Stimulated activated naive CD8-positive, alpha-beta T cell treated with anti-CD3 and anti-CD28 coated beads, Interleukin-15, Interleukin-2, amounts not matched to agents 100 U/mL and 50 U/mL, for 24 hours (primary cell): ENCODE measurements at regions not wholly inside any gene's neighbourhood (a gene's known extent, or its start where the extent isn't known, plus 50 kb on each side); places are given as distances from the start of the nearest gene placed in this dataset.
"Not testable (repeated sequence)": the region's sequence is repeated elsewhere in the genome, so short reads cannot be mapped to it uniquely, and the experiment has no call there.

Experiments
- ATAC-seq: fragments of 150-1000 bp; cut with Tn5 transposase; one replicate; pipeline ENCODE4 v1.10.0; 2021
- DNase-seq: peaks from one replicate; pipeline ENCODE4 v3.0.0; 2021

- ATAC-seq (no peak), DNase-seq (no peak)
Measured at GRCh38 chr3:6018456-6018855, 830.9 kb downstream of the EDEM1 start.

GRCh38 chr3:6022621-6023020 is 835.1 kb downstream of the EDEM1 start:
- ATAC-seq (no peak), DNase-seq (no peak)

GRCh38 chr3:6025032-6025431 is 835.9 kb upstream of the GRM7 start:
- ATAC-seq (no peak), DNase-seq (no peak)

- ATAC-seq, DNase-seq: not testable (repeated sequence)
Measured at GRCh38 chr3:6030648-6031047, 830.3 kb upstream of the GRM7 start.

- ATAC-seq: no peak
- DNase-seq: no peak
Measured at GRCh38 chr3:6035626-6036025, 825.3 kb upstream of the GRM7 start.

GRCh38 chr3:6039971-6040370 is 820.9 kb upstream of the GRM7 start:
- DNase-seq (no peak), ATAC-seq (no peak)

- ATAC-seq: no peak
- no peak for DNase-seq
Measured at GRCh38 chr3:6041894-6042293, 819.0 kb upstream of the GRM7 start.

GRCh38 chr3:6047016-6047415 is 813.9 kb upstream of the GRM7 start:
- no peak for DNase-seq
- no peak for ATAC-seq

GRCh38 chr3:6060251-6060650 is 800.7 kb upstream of the GRM7 start:
- no peak for ATAC-seq

GRCh38 chr3:6062261-6063187 is 798.4 kb upstream of the GRM7 start:
- DNase-seq: no peak

More at GRCh38 chr3:6060251-6060650, 800.7 kb upstream of the GRM7 start:
- no peak for DNase-seq

GRCh38 chr3:6066397-6066796 is 794.5 kb upstream of the GRM7 start:
- DNase-seq (no peak), ATAC-seq (no peak)

More at GRCh38 chr3:6062261-6063187, 798.4 kb upstream of the GRM7 start:
- no peak for ATAC-seq

GRCh38 chr3:6066868-6067578 is 793.9 kb upstream of the GRM7 start:
- DNase-seq, ATAC-seq: not testable (repeated sequence)

GRCh38 chr3:6074952-6075351 is 786.0 kb upstream of the GRM7 start:
- ATAC-seq (no peak), DNase-seq (no peak)

GRCh38 chr3:6078436-6078835 is 782.5 kb upstream of the GRM7 start:
- DNase-seq: no peak
- ATAC-seq: no peak

GRCh38 chr3:6079011-6079410 is 781.9 kb upstream of the GRM7 start:
- ATAC-seq (no peak), DNase-seq (no peak)

GRCh38 chr3:6079561-6080179 is 781.2 kb upstream of the GRM7 start:
- no peak for ATAC-seq
- no peak for DNase-seq

GRCh38 chr3:6088433-6088832 is 772.5 kb upstream of the GRM7 start:
- ATAC-seq: no peak
- no peak for DNase-seq

GRCh38 chr3:6089780-6090179 is 771.1 kb upstream of the GRM7 start:
- DNase-seq (no peak), ATAC-seq (no peak)

GRCh38 chr3:6091262-6091661 is 769.7 kb upstream of the GRM7 start:
- ATAC-seq (no peak), DNase-seq (no peak)

GRCh38 chr3:6095006-6095405 is 765.9 kb upstream of the GRM7 start:
- ATAC-seq: no peak
- no peak for DNase-seq

- DNase-seq: no peak
- no peak for ATAC-seq
Measured at GRCh38 chr3:6097021-6097420, 763.9 kb upstream of the GRM7 start.

GRCh38 chr3:6097556-6097955 is 763.4 kb upstream of the GRM7 start:
- DNase-seq (no peak), ATAC-seq (no peak)
